HG02623 (cell line): ENCODE measurements at regions not wholly inside any gene's neighbourhood (a gene's known extent, or its start where the extent isn't known, plus 50 kb on each side); places are given as distances from the start of the nearest gene placed in this dataset.
"Not testable (repeated sequence)": the region's sequence is repeated elsewhere in the genome, so short reads cannot be mapped to it uniquely, and the experiment has no call there.

Experiments
- ATAC-seq: cut with Tn5 transposase; IDR thresholded peaks from one replicate; pipeline ENCODE4 v1.9.1; 2021; ENCODE audit warnings: moderate library complexity; ENCODE audit not compliant: unreplicated experiment

DNA sequence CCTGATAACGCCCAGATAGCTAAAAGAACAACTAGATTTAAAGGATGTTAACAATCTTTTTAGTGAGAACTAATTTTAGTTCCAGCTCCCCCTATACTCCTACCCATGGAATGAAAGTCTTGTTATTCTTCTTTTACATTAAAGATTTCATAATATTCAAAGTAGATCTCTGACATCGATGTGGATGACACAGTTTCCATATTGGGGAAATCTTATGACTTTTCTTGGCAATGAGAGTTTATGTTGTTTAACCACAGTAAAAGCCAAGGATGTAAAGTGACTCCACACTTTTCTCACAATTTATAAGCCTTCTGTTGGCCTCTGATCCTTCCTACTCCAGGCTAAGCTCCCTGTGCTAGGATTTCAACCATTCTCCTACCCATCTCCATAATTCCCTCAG is 332.6 kb upstream of the KCNMB2 start:
- ATAC-seq: no peak

DNA sequence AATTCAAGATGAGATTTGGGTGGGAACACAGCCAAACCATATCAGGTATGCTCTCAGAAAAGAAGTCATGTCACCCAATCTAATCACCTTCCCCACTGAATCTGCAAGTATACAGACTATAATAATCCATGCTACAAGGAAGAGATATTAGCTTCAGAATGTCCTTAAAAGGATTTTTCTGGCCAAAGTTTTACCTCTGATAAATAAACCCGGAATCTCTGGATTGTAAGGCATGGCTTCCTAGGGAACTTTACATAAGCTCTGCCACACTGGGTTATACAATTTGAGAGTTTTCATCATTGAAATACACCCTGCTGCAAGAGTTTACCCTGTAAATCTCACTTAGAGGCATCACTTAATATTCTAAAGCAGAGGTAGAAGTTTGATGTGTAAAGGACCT is 330.5 kb upstream of the KCNMB2 start:
- no peak for ATAC-seq

DNA sequence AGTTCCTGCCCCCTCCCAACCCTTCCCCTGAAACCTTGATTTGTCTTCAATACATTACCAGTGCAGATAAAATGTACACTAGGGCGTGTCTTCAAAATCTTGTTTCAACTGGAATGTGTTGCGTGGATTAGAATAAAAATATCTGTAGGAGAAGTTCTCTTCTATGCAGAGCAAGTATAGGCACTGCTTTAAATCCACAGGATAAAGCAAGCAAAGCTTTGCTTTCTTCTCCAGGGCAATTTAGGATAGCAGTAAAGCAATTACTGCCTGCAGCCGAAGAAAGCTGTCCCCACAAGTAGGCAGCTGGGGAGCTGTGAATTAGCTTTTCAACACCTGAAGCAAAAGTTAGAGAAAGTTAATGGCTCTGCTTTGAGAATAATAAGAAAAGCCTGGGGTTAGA is 329.7 kb upstream of the KCNMB2 start:
- ATAC-seq: no peak

DNA sequence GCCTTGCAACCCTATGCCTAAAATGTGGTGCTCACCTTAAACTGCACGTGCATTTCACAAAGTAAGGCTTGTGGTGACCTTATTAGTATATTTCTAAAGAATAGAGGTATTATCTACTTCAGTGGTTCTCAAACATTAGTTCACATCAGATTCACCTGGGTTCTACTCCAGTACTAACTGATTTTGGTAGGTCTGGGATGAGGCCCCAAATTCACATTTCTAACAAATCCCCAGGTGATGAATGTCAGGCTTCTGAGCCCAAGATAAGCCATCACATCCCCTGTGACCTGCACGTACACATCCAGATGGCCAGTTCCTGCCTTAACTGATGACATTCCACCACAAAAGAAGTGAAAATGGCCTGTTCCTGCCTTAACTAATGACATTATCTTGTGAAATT is 329.1 kb upstream of the KCNMB2 start:
- not testable (repeated sequence) for ATAC-seq

DNA sequence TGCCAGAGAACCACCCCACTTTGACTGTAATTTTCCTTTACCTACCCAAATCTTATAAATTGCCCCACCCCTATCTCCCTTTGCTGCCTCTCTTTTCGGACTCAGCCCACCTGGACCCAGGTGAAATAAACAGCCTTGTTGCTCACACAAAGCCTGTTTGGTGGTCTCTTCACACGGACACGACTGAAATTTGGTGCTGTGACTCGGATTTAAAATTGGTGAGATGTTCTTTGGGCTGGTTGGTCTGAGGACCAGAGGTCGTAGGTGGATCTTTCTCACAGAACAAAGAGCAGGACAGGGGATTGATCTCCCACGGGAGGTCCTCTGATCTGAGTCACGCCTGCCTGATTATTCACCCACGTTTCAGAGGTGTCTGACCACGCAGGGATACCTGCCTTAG is 328.6 kb upstream of the KCNMB2 start:
- not testable (repeated sequence) for ATAC-seq

DNA sequence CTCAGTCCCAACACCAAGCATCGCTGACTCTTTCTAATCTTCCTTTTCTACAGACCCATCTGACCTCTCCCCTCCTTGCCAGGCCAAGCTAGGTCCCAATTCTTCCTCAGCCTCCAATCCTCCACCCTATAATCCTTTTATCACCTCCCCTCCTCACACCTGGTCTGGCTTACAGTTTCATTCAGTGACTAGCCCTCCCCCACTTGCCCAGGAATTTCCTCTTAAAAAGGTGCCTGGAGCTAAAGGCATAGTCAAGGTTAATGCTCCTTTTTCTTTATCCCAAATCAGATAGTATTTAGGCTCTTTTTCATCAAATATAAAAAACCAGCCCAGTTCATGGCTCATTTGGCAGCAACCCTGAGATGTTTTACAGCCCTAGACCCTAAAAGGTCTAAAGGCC is 327.1 kb upstream of the KCNMB2 start:
- not testable (repeated sequence) for ATAC-seq

DNA sequence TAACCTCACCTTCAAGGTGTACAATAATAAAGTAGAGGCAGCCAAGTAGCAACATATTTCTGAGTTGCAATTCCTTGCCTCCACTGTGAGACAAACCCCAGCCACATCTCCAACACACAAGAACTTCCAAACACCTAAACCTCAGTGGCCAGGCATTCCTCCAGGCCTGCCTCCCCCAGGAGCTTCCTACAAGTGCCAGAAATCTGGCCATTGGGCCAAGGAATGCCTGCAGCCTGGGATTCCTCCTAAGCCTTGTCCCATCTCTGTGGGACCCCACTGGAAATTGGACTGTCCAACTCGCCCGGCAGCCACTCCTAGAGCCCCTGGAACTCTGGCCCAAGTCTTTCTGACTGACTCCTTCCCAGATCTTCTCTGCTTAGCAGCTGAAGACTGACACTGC is 326.6 kb upstream of the KCNMB2 start:
- not testable (repeated sequence) for ATAC-seq

DNA sequence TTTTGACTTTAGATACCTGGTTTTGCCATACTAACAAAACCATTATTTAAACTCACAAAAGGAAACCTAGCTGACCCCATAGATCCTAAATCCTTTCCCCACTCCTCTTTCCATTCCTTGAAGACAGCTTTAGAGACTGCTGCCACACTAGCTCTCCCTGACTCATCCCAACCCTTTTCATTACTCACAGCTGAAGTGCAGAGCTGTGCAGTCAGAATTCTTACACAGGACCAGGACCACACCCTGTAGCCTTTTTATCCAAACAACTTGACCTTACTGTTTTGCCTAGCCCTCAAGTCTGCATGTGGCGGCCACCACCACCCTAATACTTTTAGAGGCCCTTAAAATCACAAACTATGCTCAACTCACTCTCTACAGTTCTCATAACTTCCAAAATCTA is 325.1 kb upstream of the KCNMB2 start:
- not testable (repeated sequence) for ATAC-seq

DNA sequence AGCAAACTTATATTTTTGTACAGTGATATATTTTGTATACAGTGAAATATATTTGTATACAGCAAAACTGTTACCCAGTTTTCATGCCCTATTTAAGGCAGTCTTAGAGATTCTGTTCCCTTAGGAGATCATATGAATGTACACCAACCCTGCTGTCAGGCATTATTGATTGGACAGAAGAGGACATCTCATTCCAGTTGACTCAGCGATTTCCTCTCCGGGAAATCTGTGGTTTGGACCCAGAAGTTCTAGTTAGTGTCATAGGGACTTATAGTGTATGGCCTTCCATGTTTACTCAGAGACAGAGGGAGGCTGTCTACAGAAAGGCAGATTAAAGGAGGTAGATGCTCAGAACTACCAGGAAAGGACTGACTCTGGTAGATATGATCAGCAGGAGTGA is 318.8 kb upstream of the KCNMB2 start:
- ATAC-seq: no peak

DNA sequence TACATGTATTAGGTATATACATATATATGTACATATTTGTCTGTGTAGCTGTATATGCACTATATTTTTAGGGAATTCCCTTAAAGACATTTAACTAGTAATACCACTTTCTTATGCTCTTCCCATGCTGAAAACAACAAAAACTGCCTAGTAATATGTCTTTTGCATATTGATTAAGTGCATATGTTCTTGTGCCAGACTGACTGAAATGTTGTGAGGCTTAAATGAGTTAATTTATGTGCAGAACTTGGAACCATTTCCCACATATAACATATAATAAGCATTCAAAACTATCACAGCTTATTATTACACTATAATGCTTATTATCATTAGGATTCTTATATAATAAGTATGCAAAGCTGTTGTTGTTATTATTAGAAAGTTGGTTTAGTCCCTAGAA is 318.0 kb upstream of the KCNMB2 start:
- ATAC-seq: no peak

DNA sequence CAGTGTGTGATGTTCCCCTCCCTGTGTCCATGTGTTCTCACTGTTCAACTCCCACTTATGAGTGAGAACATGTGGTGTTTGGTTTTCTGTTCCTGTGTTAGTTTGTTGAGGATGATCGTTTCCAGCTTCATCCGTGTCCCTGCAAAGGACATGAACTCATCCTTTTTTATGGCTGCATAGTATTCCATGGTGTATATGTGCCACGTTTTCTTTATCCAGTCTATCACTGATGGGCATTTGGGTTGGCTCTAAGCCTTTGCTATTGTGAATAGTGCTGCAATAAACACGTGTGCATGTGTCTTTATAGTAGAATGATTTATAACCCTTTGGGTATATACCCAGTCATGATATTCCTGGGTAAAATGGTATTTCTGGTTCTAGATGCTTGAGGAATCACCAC is 316.6 kb upstream of the KCNMB2 start:
- not testable (repeated sequence) for ATAC-seq

DNA sequence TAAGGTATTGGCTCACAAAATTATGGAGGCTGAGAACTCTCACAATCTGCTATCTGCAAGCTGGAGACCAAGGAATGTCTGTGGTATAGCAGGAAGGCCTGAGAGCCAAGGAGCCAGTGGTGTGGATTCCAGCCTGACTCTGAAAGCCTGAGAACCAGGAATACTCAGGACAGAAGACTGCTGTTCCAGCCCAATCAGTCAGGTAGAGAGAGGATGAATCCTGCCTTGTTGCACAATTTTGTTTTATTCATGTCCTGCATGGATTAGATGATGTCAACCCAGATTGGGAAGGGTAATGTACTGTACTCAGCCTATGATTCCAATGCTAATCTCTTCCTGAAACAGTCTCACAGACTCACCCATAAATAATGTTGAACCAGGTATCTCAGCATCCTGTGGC is 312.4 kb upstream of the KCNMB2 start:
- no peak for ATAC-seq

DNA sequence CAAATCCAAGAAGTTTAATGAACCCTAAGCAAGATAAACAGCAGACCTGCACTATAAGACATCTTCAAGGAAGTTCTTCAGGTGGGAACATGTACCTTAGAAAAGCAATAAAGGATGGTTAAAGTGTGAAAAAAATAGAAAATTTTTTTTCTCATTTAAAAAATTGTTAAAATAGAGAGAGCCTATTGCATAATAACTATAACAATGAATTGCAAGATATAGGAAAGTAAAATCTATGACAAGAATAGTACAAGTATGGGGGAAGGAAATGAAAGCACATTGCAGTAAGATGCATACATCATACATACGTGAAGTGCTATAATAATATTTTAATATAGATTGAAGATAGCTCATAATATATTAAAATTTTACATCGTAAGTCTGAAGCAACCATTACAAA is 310.1 kb upstream of the KCNMB2 start:
- ATAC-seq: no peak

DNA sequence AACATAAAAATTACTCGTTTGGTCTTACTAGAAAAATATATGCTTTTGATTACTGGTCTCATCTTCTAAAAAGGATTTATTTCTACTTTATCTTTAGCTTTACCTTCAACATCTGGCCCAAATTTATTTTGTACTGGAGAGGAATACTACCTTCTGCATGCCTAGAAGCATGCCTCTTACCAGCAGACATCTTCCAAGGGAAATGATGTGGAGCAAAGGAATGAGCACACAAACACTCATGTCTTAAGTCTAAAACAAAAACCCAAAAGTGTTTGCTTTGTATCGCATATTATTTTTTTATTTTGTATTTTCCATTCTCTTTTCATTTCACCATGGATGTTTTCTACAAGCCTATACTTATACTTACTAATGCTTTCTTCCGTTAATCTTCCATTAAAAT is 304.6 kb upstream of the KCNMB2 start:
- ATAC-seq: no peak

DNA sequence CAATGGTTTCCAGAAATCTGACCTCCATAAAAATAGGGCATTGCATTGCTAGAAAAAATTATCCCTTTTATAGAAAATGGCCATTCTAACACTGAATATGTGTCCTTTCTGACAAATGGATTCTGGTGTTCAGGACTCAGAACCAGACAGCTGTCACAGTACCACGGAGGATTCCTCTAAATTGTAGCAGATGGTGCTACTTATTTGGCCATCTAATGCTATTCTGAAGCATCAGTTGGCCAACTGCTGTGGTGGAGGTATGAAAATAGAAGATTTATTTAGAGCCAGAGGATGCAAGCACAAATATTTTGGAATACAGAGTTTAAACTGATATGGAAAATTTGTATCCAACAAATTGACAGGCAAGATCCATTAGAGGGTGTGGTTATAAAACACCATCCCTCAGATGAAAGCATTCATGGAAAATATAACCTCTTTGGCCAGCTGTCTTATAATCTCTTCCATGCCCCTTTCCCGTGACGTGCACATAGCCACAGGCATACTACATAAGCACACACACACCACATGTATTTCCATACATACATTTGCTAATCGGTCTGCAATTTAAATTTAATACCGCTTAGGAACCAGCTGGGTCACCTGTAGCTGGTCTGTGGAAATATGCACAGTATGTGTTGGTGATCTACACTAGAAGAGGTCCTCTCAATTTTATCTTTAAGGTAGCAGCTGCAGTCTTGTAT is 302.7 kb upstream of the KCNMB2 start:
- no peak for ATAC-seq

DNA sequence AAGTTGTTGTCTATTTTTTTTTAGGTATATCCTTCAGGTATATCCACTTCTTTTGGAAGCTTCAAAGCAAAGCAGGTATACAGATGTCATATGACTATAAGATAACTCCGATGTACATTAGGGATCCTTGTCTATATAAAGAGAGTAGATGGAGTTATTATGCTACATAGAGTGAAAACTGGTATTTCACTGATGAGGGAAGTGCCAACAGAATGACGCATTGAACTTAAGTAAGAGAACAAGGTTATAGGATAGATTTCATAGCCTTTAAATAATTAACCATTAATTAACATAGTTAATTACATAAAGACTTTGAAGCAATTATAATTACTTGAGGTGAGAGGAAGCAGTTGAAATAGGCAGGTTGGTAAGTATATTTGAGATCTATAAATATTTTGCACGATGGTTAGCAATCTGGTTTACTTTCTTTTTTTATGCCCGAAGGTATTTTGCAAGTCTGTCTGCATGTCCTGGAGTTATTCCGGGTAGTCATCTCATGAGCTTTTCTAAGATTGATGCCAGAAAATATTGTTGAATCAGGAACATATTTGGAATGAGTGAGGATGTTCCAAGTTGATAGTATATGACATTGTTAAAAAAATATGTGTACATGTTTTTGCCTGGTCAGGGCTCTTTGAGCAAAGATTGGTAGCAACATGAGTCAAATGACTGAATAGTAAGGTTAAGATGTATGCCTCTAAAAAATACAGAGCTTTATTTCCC is 299.5 kb upstream of the KCNMB2 start:
- ATAC-seq: no peak

DNA sequence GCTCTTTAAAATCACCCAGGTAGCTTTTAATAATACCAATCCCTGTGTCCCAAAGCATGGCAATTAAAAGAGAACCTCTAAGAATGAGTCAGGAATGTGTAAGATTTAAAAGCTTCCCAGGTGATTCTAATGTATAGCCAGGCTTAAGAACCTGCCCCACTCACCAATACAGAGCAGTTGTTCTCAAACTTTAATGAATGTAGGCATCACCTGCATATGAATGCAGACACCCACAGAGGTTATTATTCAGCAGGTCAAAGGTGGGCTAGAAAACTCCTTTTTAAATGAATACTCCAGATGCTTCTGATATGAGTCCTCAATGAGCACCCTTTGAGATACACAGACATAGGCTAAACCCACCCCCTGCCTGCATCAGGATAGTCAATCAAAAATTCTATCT is 298.1 kb upstream of the KCNMB2 start:
- ATAC-seq: no peak

DNA sequence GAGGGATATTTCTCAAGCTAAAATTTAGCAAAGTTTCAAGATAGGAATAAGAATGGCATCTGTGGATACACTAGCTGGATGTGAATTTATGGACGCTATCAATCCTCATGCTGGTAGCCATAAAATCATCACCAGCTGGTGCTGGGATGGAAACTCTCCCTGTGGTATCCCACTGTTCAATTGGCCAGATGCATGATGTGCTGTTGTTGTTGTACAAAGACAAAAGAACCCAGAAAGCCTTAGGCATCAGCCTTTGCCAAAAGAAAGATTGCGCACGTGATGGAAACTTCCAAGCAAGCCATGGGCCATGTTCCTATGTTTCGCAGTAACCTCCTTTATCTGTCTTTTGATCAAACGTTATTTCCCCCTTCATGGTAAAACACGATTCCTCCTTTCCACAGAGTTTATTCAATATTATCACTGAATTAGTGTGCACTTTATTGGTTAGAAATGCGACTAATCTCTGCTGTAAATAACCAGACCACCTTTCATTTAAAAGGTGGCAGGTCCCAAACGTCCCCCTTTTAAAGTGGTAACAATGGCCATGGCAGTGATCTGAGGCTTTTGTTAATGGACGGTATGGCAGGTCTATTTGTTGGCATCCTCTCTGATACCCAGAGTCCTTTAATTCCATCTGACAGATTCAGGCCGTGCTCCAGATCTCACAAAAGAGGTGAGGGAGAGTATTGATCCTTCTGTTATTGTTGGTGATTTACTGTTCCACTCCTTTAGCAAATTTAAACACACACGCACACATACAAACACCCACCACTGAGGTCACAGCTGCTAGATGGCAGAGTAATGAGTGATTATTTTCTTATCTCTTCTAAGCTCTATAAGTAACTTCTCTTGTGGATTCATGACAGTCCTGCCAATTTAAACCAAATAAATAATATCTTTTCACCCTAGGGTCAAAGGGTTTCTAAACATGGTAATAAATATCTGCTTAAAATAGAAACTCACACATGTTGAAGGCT is 291.2 kb upstream of the KCNMB2 start:
- no peak for ATAC-seq

DNA sequence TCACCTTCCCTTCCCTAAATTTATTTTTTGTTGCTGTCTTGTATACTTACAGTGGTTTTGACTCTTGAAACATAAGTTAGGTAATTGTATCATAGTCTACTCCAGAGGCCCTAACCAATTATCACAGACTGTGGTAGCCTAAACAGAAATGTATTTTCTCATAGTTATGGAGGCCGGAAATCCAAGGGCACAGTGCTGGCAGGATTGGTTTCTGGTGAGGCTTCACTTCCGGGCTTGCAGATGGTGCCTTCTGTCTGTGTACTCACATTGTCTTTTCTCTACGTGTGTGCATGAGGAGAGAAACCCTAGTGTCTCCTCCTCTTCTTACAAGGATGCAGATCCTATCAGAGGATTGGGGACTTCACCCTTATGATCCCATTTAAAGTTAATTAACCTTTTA is 290.2 kb upstream of the KCNMB2 start:
- no peak for ATAC-seq

DNA sequence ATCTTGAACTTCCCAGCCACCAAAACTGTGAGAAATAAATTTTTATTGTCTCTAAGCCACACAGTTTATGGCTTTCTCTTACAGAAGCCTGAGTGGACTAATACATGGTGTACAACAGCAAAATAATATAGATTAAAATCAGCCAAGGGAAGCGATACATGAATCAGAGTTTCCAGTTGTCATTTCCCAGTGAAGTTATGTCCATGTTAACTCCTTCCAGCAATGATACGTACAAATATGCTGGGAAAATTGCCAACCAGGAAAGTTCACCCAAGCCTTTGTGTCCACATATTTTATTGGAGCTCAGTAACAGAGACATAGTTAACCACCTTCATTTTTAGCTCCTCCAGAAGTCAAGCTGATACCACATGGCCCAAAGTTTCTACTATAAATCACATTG is 280.9 kb upstream of the KCNMB2 start:
- no peak for ATAC-seq

DNA sequence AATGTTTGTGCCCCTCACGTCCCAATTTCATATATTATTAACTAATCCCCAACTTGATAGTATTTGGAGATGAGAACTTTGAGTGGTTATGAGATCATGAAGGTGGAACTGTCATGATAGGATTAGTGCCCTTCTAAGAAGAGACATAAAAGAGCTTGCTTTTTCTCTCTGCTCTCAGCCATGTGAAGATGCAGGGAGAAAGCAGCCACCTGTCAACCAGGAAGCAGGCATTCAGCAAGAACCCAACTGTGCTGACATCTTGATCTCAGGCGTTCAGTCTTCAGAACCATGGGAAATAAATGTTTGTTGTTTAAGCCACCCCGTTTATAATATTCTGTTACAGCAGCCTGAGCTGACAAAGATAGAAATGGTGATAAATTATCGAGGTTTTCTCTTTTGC is 278.7 kb upstream of the KCNMB2 start:
- no peak for ATAC-seq

DNA sequence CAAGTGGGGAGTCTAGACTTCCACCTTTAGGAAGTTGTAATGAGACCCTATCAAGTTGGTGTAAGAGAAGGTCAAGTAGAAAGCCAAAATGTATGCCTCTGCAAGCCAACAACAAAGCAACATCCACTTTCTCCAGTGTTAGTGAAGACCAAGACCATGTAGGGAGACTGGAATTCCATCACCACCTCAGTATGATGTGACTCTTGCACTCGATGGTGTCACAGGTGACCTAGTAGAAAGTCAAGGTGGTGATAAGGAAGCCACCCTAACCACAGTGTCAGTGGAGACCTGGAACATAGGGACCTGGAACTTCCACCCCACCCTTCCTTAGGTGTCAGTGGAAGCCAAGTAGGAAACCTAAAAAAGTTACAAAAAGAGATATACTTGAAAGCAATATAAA is 278.1 kb upstream of the KCNMB2 start:
- no peak for ATAC-seq
